ENCODE measurements at regions not wholly inside any gene's neighbourhood (a gene's known extent, or its start where the extent isn't known, plus 50 kb on each side); places are given as distances from the start of the nearest gene placed in this dataset.

- TF ChIP-seq EGR1 (IDR thresholded peaks at IDR 0.05; ENCODE audit: low read depth in 2 of 2) (no peak), HNF4G (IDR thresholded peaks at IDR 0.05) (no peak)
Measured at GRCh38 chr12:48286665-48287064, 64.1 kb downstream of the ZNF641 start.

Data from liver (tissue), 2 donors.